ENCODE measurements at regions not wholly inside any gene's neighbourhood (a gene's known extent, or its start where the extent isn't known, plus 50 kb on each side); places are given as distances from the start of the nearest gene placed in this dataset.

GRCh38 chr10:3963191-3963673 lies 178.2 kb upstream of the KLF6 start:
- TF ChIP-seq E2F4 (CRISPR knock-in tag; IDR thresholded peaks at IDR 0.05; ENCODE audit: low read depth) = no peak
- TF ChIP-seq MTA2 (IDR thresholded peaks at IDR 0.05; ENCODE audit: low read depth) = no peak
- TF ChIP-seq NBN (IDR thresholded peaks at IDR 0.05; ENCODE audit: low read depth) = no peak
- no peak for TF ChIP-seq TRIM24 (IDR thresholded peaks at IDR 0.05)
- no peak for TF ChIP-seq ATF1 (CRISPR knock-in tag; IDR thresholded peaks at IDR 0.05)
- no peak for TF ChIP-seq ATF1 (tag; IDR thresholded peaks at IDR 0.05)
- no peak for TF ChIP-seq EZH2 (IDR thresholded peaks at IDR 0.05; ENCODE audit: borderline replicate concordance, low read depth, low read length)
- TF ChIP-seq MCM2 (IDR thresholded peaks at IDR 0.05; ENCODE audit: low read depth) = no peak
- TF ChIP-seq, protein P1, sequence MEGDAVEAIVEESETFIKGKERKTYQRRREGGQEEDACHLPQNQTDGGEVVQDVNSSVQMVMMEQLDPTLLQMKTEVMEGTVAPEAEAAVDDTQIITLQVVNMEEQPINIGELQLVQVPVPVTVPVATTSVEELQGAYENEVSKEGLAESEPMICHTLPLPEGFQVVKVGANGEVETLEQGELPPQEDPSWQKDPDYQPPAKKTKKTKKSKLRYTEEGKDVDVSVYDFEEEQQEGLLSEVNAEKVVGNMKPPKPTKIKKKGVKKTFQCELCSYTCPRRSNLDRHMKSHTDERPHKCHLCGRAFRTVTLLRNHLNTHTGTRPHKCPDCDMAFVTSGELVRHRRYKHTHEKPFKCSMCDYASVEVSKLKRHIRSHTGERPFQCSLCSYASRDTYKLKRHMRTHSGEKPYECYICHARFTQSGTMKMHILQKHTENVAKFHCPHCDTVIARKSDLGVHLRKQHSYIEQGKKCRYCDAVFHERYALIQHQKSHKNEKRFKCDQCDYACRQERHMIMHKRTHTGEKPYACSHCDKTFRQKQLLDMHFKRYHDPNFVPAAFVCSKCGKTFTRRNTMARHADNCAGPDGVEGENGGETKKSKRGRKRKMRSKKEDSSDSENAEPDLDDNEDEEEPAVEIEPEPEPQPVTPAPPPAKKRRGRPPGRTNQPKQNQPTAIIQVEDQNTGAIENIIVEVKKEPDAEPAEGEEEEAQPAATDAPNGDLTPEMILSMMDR (IDR thresholded peaks at IDR 0.05 in 2 of 3, conservative IDR thresholded peaks at IDR 0.05 in 1 of 3; ENCODE audit: insufficient read depth in 2 of 3, low read depth in 1 of 3, low read length in 3 of 3) = no peak
- TF ChIP-seq EP300 (IDR thresholded peaks at IDR 0.05; ENCODE audit: low read length) = no peak
- no peak for TF ChIP-seq TCF3 (CRISPR knock-in tag; IDR thresholded peaks at IDR 0.05)
- TF ChIP-seq CGGBP1 (CRISPR knock-in tag; IDR thresholded peaks at IDR 0.05) = no peak
- no peak for TF ChIP-seq GABPA (tag; conservative IDR thresholded peaks at IDR 0.05; ENCODE audit: low read depth)

Measured in K562 (cell line).